Left renal cortex interstitium (tissue), 4 donors: ENCODE measurements at regions not wholly inside any gene's neighbourhood (a gene's known extent, or its start where the extent isn't known, plus 50 kb on each side); places are given as distances from the start of the nearest gene placed in this dataset.

Experiments used
- DNase-seq, 4 donors: peaks; one replicate each; pipeline ENCODE4 v3.0.0-alpha.2; 2013; ENCODE audit warnings: low read depth in 4 of 4, low spot score in 2 of 4, missing footprints in 1 of 4

- DNase-seq, result no peak
Measured at GRCh38 chr18:60951091-60951490, 382.1 kb upstream of the CDH20 start.

GRCh38 chr18:60962625-60963024 lies 370.6 kb upstream of the CDH20 start:
- DNase-seq, result no peak

GRCh38 chr18:60965856-60966255 lies 367.4 kb upstream of the CDH20 start:
- no peak for DNase-seq

- DNase-seq, result no peak
Measured at GRCh38 chr18:60966876-60967275, 366.4 kb upstream of the CDH20 start.

- DNase-seq, result no peak
Measured at GRCh38 chr18:60975420-60975819, 357.8 kb upstream of the CDH20 start.

- DNase-seq, result no peak
Measured at GRCh38 chr18:60976976-60977375, 356.3 kb upstream of the CDH20 start.

- DNase-seq, result no peak
Measured at GRCh38 chr18:60978338-60978737, 354.9 kb upstream of the CDH20 start.

GRCh38 chr18:60980422-60981005 lies 352.7 kb upstream of the CDH20 start:
- DNase-seq, result peak in 1 of 4 donors; percentile 29

- DNase-seq, result peak; percentile 37 to 68 (median 60)
Measured at GRCh38 chr18:60981682-60982328, 351.4 kb upstream of the CDH20 start.

GRCh38 chr18:60982329-60982695 lies 350.9 kb upstream of the CDH20 start:
- no peak for DNase-seq

- DNase-seq, result no peak
Measured at GRCh38 chr18:60982928-60983327, 350.3 kb upstream of the CDH20 start.

- DNase-seq, result no peak
Measured at GRCh38 chr18:60984510-60984909, 348.7 kb upstream of the CDH20 start.

GRCh38 chr18:60987963-60988362 lies 345.3 kb upstream of the CDH20 start:
- DNase-seq, result no peak

- DNase-seq, result no peak
Measured at GRCh38 chr18:60996326-60996725, 336.9 kb upstream of the CDH20 start.

- no peak for DNase-seq
Measured at GRCh38 chr18:60996822-60997221, 336.4 kb upstream of the CDH20 start.

GRCh38 chr18:61001138-61001537 lies 332.1 kb upstream of the CDH20 start:
- DNase-seq, result no peak

GRCh38 chr18:61006687-61007224 lies 326.5 kb upstream of the CDH20 start:
- no peak for DNase-seq

GRCh38 chr18:61019338-61020301 lies 313.6 kb upstream of the CDH20 start:
- no peak for DNase-seq

- no peak for DNase-seq
Measured at GRCh38 chr18:61025596-61025995, 307.6 kb upstream of the CDH20 start.

GRCh38 chr18:61031626-61032025 lies 301.6 kb upstream of the CDH20 start:
- no peak for DNase-seq

GRCh38 chr18:61034580-61034979 lies 298.6 kb upstream of the CDH20 start:
- no peak for DNase-seq
